A549 (cell line): ENCODE measurements at regions not wholly inside any gene's neighbourhood (a gene's known extent, or its start where the extent isn't known, plus 50 kb on each side); places are given as distances from the start of the nearest gene placed in this dataset.

Experiments used
- ATAC-seq, 2 experiments: fragments of 200-7000 bp in 1 of 2; fragments of >200 bp in 1 of 2; cut with Nextera tagmentation in 1 of 2; cut with Tn5 transposase in 1 of 2; 3 replicates each; pipeline versions ENCODE4 v1.8.0 to v1.9.1; 2018 to 2020; ENCODE audit warnings: mild to moderate bottlenecking in 1 of 2, moderate library complexity in 1 of 2
- CTCF ChIA-PET: fragments of 300-600 bp; sonication (Branson Sonifier 250); formaldehyde crosslinking; extraction: SDS; loops from one replicate; lab custom pipeline; 2021; ENCODE audit warnings: antibody characterized with exemption, inconsistent platforms; lab: Yijun Ruan, JAX
- POLR2A ChIA-PET: fragments of 350-600 bp; formaldehyde crosslinking; extraction: SDS; loops from one replicate; lab custom pipeline; 2021; ENCODE audit warnings: antibody characterized with exemption, inconsistent platforms; lab: Yijun Ruan, JAX
- DNase-seq, 2 experiments: peaks; one replicate each; pipeline versions ENCODE4 v3.0.0 to v3.0.0-alpha.2; 2011 to 2016; ENCODE audit warnings: low read depth in 1 of 2, low spot score in 1 of 2
- FAIRE-seq: peaks from 2 replicates; lab custom pipeline; 2011; peaks lifted over from hg19 to GRCh38; lab: Jason Lieb, UNC
- H3K27ac ChIP-seq, 2 experiments: fragments of >200 bp; sonication (Bioruptor Twin); formaldehyde crosslinking; 3 replicates each; pipeline ENCODE4 v1.5.1; 2016 to 2017
- H3K4me1 ChIP-seq: fragments of >200 bp; sonication (Bioruptor Twin); formaldehyde crosslinking; 3 replicates; pipeline ENCODE4 v1.6.1; 2016
- H3K4me2 ChIP-seq: fragments of >200 bp; sonication (Bioruptor Twin); formaldehyde crosslinking; 3 replicates; pipeline ENCODE4 v1.6.1; 2016
- H3K4me3 ChIP-seq: fragments of >200 bp; sonication (Bioruptor Twin); formaldehyde crosslinking; 3 replicates; pipeline ENCODE4 v1.5.1; 2016
- H3K9me3 ChIP-seq: fragments of >200 bp; sonication (Bioruptor Twin); formaldehyde crosslinking; 3 replicates; pipeline ENCODE4 v1.6.1; 2016
- CBX2 ChIP-seq: fragments of 200-600 bp; sonication (generic); IDR thresholded peaks from 2 replicates; pipeline ENCODE4 v1.6.1; 2016; ENCODE audit warnings: low read depth, mild to moderate bottlenecking, borderline replicate concordance
- CBX8 ChIP-seq: fragments of 200-600 bp; sonication (generic); IDR thresholded peaks from 2 replicates; pipeline ENCODE4 v1.6.1; 2016
- CHD4 ChIP-seq: fragments of 200-600 bp; sonication (generic); IDR thresholded peaks from 2 replicates; pipeline ENCODE4 v1.6.1; 2016; ENCODE audit warnings: antibody characterized with exemption, mild to moderate bottlenecking, borderline replicate concordance
- ESRRA ChIP-seq: fragments of 150-350 bp; IDR thresholded peaks from 2 replicates; pipeline ENCODE4 v1.6.1; 2014; ENCODE audit warnings: mild to moderate bottlenecking, low read length, borderline replicate concordance
- FOSB ChIP-seq: fragments of 250-450 bp; sonication (Bioruptor Pico); IDR thresholded peaks from 2 replicates; pipeline ENCODE4 v1.5.0; 2020; ENCODE audit warnings: mild to moderate bottlenecking, moderate library complexity
- FOXS1 ChIP-seq: fragments of 250-450 bp; sonication (Bioruptor Pico); IDR thresholded peaks from 2 replicates; pipeline ENCODE4 v1.5.0; 2020; ENCODE audit warnings: mild to moderate bottlenecking, moderate library complexity
- HEYL ChIP-seq: fragments of 250-450 bp; sonication (Bioruptor Pico); IDR thresholded peaks from 2 replicates; pipeline ENCODE4 v1.8.0; 2021; ENCODE audit warnings: mild to moderate bottlenecking, moderate library complexity
- HOXB13 ChIP-seq: fragments of 250-450 bp; sonication (Bioruptor Pico); IDR thresholded peaks from 2 replicates; pipeline ENCODE4 v1.5.0; 2020; ENCODE audit warnings: low read depth, mild to moderate bottlenecking, moderate library complexity
- JUNB ChIP-seq: fragments of >200 bp; sonication (Bioruptor Twin); formaldehyde crosslinking; IDR thresholded peaks from 2 replicates; pipeline ENCODE4 v1.6.1; 2016
- KDM5A ChIP-seq: fragments of 200-600 bp; sonication (generic); IDR thresholded peaks from 2 replicates; pipeline ENCODE4 v1.6.1; 2016; ENCODE audit warnings: antibody characterized with exemption, mild to moderate bottlenecking
- MAFK ChIP-seq: fragments of 450-650 bp; IDR thresholded peaks from 2 replicates; pipeline ENCODE4 v1.6.1; 2014; ENCODE audit not compliant: partially characterized antibody
- MAZ ChIP-seq: fragments of 150-350 bp; IDR thresholded peaks from 2 replicates; pipeline ENCODE4 v1.6.1; 2014; ENCODE audit warnings: antibody characterized with exemption, low read depth, low read length, borderline replicate concordance
- SMC3 ChIP-seq: fragments of >200 bp; sonication (Bioruptor Twin); formaldehyde crosslinking; IDR thresholded peaks from 3 replicates; pipeline ENCODE4 v1.6.1; 2018; ENCODE audit warnings: inconsistent platforms
- TFCP2L1 ChIP-seq: fragments of 250-450 bp; sonication (Bioruptor Pico); IDR thresholded peaks from 2 replicates; pipeline ENCODE4 v1.5.0; 2021; ENCODE audit warnings: mild to moderate bottlenecking
- ZC3H11A ChIP-seq: fragments of 450-650 bp; IDR thresholded peaks from 2 replicates; pipeline ENCODE4 v1.6.1; 2014; ENCODE audit warnings: antibody characterized with exemption, mild to moderate bottlenecking
- ZNF302 ChIP-seq: fragments of 250-450 bp; sonication (Bioruptor Pico); IDR thresholded peaks from 2 replicates; pipeline ENCODE4 v1.9.0; 2021; ENCODE audit warnings: inconsistent platforms, mild to moderate bottlenecking, moderate library complexity
- ZSCAN20 ChIP-seq: fragments of 250-450 bp; sonication (Bioruptor Pico); IDR thresholded peaks from 2 replicates; pipeline ENCODE4 v1.8.0; 2022; ENCODE audit warnings: mild to moderate bottlenecking, moderate library complexity
- WGBS: methylation state at CpG from one replicate; pipeline ENCODE4 v1.1.6; 2017; ENCODE audit errors: missing lambda C conversion rate; 5-methylcytosine and 5-hydroxymethylcytosine counted together
- TF ChIP-seq, protein P1 (sequence below): fragments of 450-650 bp; IDR thresholded peaks from 2 replicates; pipeline ENCODE4 v1.6.1; 2014; ENCODE audit warnings: antibody characterized with exemption
- TF ChIP-seq, protein P2 (sequence below): fragments of >200 bp; sonication (Bioruptor Twin); formaldehyde crosslinking; IDR thresholded peaks from 3 replicates; pipeline ENCODE4 v1.6.1; 2016
- TF ChIP-seq, protein P3 (sequence below): fragments of 150-350 bp; IDR thresholded peaks from 2 replicates; pipeline ENCODE4 v1.6.1; 2014; ENCODE audit warnings: low read depth, mild to moderate bottlenecking, low read length
- TF ChIP-seq, protein P4 (sequence below): IDR thresholded peaks from 2 replicates; pipeline ENCODE4 v1.6.1; 2012

DNA sequence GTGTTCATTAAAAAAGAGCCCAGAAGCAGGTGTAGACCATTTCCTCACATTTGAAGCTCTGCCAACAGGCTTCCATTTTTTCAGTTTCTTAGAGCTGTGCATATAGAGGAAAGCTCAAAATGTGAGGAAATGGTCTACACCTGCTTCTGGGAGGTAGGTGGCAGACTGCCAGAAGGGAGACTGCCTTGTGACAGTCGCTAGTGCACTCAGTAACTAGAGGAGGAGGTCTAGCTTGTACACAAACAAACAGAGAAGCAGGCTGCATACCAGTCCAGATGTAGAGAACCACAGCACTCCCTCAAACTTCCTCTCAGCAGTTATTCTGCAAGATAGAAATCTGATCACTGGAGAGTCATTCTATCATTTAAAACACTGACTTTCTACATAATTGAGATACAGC, 800.2 kb downstream of the EFNB2 start:
- DNase-seq (no peak), FAIRE-seq (no peak), ATAC-seq (no peak)
- H3K4me3 ChIP-seq: no peak overlapping the region
- 14% methylated on average over 1 of the region's 1 CpG for WGBS
- H3K4me2 ChIP-seq: no peak overlapping the region
- CTCF ChIA-PET: interaction anchor here (0.9 kb wide), 1 partner anchor 36 kb away, joined by 3 read pairs; no protein-coding TSS in a partner anchor
- H3K4me1 ChIP-seq: no peaks in the 10 kb centered on the region
- H3K9me3 ChIP-seq: no peaks in the 10 kb centered on the region
- POLR2A ChIA-PET: no interaction called here
- TF ChIP-seq ZNF302 (no peak), HOXB13 (CRISPR knock-in tag) (no peak)
- no peak overlapping the region for H3K27ac ChIP-seq

DNA sequence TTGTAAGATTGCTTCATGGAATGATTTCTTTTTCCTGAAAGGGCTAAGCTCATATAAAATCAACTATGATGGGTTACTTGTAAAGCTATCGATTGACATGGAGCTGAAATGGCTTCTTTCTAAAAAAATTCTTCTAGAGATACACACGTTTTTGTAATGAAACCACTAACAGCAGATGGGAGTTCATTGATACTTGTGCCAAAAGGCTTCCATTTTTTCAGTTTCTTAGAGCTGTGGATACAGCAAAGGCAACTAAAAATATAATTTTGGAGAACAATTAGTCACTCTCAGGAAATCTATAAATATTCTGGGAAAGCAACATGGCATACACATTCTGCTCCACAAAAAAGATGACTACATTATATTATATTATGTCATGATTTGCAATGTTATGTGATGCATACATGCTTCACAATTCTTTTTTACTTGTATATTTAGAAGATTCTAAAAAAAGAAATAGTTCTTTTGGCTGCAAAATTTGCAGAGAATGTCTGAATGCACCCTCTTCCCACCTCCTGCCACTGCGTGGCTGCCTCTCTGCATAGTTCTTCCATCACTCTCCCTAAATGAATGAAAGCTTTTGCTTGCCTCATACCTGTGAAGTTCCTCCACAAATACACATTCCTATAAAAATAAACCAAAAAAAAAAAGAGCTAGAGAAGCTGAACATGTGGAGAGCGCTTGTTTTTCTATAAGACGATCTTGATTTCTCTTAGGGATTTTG, 802.5 kb downstream of the EFNB2 start:
- Histone ChIP-seq H3K9me3 (no peaks in the 10 kb centered on the region), H3K4me2 (no peak overlapping the region), H3K4me3 (no peak overlapping the region), H3K27ac (no peak overlapping the region), H3K4me1 (no peaks in the 10 kb centered on the region)
- FAIRE-seq (no peak), ATAC-seq (no peak), DNase-seq (no peak)
- no peak for TF ChIP-seq ESRRA
- no peak for TF ChIP-seq CBX2
- POLR2A ChIA-PET: no interaction called here
- WGBS: 46% methylated on average over 5 of the region's 5 CpGs
- CTCF ChIA-PET: interaction anchor here (0.7 kb wide), 1 partner anchor 143 kb away, joined by 3 read pairs; no protein-coding TSS in a partner anchor

DNA sequence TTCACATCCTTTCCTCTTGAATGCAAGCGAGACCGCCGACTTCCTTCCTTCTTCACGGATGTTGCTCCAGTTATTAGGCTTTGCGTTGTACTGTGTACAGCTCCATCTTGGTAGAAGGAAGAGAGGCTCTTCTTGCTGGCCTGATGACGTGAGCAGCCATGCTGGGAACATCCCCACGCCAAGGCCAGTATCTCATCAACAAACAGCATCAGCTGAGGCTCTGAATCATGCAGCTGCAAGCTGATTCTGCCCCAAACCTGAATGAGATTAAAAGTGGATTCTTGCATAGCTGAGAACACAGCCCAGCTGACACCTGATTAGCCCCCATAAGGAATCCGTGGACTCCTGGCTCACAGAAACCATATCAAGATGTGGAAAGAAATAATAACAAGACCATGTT, 809.6 kb downstream of the EFNB2 start:
- WGBS: 48% methylated on average over 8 of the region's 8 CpGs
- Histone ChIP-seq H3K9me3 (no peaks in the 10 kb centered on the region), H3K4me3 (no peak overlapping the region), H3K27ac (no peak overlapping the region), H3K4me2 (no peak overlapping the region), H3K4me1 (no peaks in the 10 kb centered on the region)
- DNase-seq (no peak), FAIRE-seq (no peak), ATAC-seq (no peak)
- ChIA-PET POLR2A (no interaction called here), CTCF (no interaction called here)
- TF ChIP-seq, protein P1, sequence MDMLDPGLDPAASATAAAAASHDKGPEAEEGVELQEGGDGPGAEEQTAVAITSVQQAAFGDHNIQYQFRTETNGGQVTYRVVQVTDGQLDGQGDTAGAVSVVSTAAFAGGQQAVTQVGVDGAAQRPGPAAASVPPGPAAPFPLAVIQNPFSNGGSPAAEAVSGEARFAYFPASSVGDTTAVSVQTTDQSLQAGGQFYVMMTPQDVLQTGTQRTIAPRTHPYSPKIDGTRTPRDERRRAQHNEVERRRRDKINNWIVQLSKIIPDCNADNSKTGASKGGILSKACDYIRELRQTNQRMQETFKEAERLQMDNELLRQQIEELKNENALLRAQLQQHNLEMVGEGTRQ: no peak
- TF ChIP-seq ZC3H11A: no peak
- TF ChIP-seq MAZ: no peak
- no peak for TF ChIP-seq FOSB
- TF ChIP-seq KDM5A: no peak
- no peak for TF ChIP-seq FOXS1 (CRISPR knock-in tag)
- no peak for TF ChIP-seq ZSCAN20 (CRISPR knock-in tag)
- no peak for TF ChIP-seq HEYL (CRISPR knock-in tag)
- no peak for TF ChIP-seq MAFK
- TF ChIP-seq ESRRA: no peak
- TF ChIP-seq CHD4: no peak
- TF ChIP-seq, protein P2, sequence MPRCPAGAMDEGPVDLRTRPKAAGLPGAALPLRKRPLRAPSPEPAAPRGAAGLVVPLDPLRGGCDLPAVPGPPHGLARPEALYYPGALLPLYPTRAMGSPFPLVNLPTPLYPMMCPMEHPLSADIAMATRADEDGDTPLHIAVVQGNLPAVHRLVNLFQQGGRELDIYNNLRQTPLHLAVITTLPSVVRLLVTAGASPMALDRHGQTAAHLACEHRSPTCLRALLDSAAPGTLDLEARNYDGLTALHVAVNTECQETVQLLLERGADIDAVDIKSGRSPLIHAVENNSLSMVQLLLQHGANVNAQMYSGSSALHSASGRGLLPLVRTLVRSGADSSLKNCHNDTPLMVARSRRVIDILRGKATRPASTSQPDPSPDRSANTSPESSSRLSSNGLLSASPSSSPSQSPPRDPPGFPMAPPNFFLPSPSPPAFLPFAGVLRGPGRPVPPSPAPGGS: no peak
- TF ChIP-seq, protein P3, sequence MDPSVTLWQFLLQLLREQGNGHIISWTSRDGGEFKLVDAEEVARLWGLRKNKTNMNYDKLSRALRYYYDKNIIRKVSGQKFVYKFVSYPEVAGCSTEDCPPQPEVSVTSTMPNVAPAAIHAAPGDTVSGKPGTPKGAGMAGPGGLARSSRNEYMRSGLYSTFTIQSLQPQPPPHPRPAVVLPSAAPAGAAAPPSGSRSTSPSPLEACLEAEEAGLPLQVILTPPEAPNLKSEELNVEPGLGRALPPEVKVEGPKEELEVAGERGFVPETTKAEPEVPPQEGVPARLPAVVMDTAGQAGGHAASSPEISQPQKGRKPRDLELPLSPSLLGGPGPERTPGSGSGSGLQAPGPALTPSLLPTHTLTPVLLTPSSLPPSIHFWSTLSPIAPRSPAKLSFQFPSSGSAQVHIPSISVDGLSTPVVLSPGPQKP: no peak
- no peak for TF ChIP-seq JUNB
- no peak for TF ChIP-seq TFCP2L1 (CRISPR knock-in tag)
- no peak for TF ChIP-seq SMC3
- TF ChIP-seq, protein P4, sequence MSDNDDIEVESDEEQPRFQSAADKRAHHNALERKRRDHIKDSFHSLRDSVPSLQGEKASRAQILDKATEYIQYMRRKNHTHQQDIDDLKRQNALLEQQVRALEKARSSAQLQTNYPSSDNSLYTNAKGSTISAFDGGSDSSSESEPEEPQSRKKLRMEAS: no peak
- no peak for TF ChIP-seq CBX8
- TF ChIP-seq, all 56 proteins: peak for 0
